Erythroblast (primary cell): ENCODE measurements at regions not wholly inside any gene's neighbourhood (a gene's known extent, or its start where the extent isn't known, plus 50 kb on each side); places are given as distances from the start of the nearest gene placed in this dataset.

Experiments used
- GATA1 ChIP-seq: IDR thresholded peaks from 2 replicates; pipeline ENCODE4 v1.6.1; 2011; ENCODE audit warnings: low read depth, mild to moderate bottlenecking, control low read depth, low read length, moderate library complexity
- POLR2A ChIP-seq: IDR thresholded peaks from 2 replicates; pipeline ENCODE4 v1.6.1; 2011; ENCODE audit warnings: mild to moderate bottlenecking, low read length

DNA sequence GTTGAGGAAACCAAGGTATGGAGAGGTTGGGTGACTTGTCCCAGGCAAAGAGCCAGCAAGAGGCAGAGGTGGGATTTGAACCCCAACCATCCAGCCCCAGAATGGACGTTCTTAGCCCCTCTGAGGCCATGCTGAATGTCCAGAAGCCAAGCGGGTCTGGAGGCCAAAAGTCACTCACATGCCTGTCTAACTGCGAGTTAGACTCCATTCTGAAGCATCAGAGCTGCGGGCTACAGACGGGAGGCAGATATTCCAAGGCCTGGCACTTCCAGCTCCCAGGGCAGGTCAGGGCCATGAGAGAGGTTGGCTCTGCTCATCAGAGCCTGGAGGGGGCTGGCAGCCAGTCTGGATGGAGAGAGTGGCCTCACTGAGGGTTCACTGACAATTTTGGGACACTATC, 616.5 kb downstream of the BRD1 start:
- no peak for TF ChIP-seq POLR2A
- TF ChIP-seq GATA1, result no peak
